K562 (cell line): ENCODE measurements at regions not wholly inside any gene's neighbourhood (a gene's known extent, or its start where the extent isn't known, plus 50 kb on each side); places are given as distances from the start of the nearest gene placed in this dataset.

ENCODE experiments used
- ATAC-seq: fragments of 200-7000 bp; cut with Tn5 transposase; 3 replicates; pipeline ENCODE4 v1.9.1; 2020; ENCODE audit warnings: moderate library complexity
- BruUV-seq: library from RNA; stranded (reverse); fragments of 400-500 nt; replicated peaks from 2 replicates; lab custom pipeline; 2021; lab: Mats Ljungman, UMichigan
- CTCF ChIA-PET: fragments of 300-600 bp; formaldehyde crosslinking; extraction: SDS; loops from one replicate; lab custom pipeline; 2021; ENCODE audit warnings: low intra/inter-chr PET ratio; lab: Yijun Ruan, JAX
- POLR2A ChIA-PET: fragments of 300-600, 350-650 bp; sonication (Branson Sonifier 250); formaldehyde crosslinking; extraction: SDS; loops from one replicate; lab custom pipeline; 2021; ENCODE audit warnings: antibody characterized with exemption, inconsistent platforms; lab: Yijun Ruan, JAX
- DNase-seq, 4 experiments: peaks; one replicate each; pipeline versions ENCODE4 v3.0.0 to v3.0.0-alpha.2; 2011 to 2018; ENCODE audit warnings: low spot score in 3 of 4, mixed read lengths in 3 of 4; ENCODE audit errors: extremely low read depth in 1 of 4
- FAIRE-seq: peaks from 2 replicates; lab custom pipeline; 2011; peaks lifted over from hg19 to GRCh38; lab: Jason Lieb, UNC
- H2AFZ ChIP-seq: 2 replicates; pipeline ENCODE4 v1.6.0; 2011; ENCODE audit warnings: low read depth, low read length, control low read depth, inconsistent platforms
- H3K27ac ChIP-seq: fragments of 200-600 bp; 3 replicates; pipeline ENCODE4 v1.8.0; 2011; ENCODE audit warnings: low read depth, mild to moderate bottlenecking, control low read depth, inconsistent platforms, low read length, moderate library complexity, mixed read lengths; ENCODE audit errors: extremely low read depth
- H3K27me3 ChIP-seq, 2 experiments: fragments of 300-600 bp in 1 of 2; 2 replicates in 1 of 2; 3 replicates in 1 of 2; pipeline versions ENCODE4 v1.6.0 to v1.8.0; 2011; ENCODE audit warnings: inconsistent platforms in 2 of 2, low read length in 2 of 2, mild to moderate bottlenecking in 1 of 2, mixed read lengths in 1 of 2, moderate library complexity in 1 of 2; ENCODE audit not compliant: control insufficient read depth in 2 of 2, insufficient read depth in 2 of 2
- H3K36me3 ChIP-seq: fragments of 300-600 bp; 3 replicates; pipeline ENCODE4 v1.8.0; 2011; ENCODE audit warnings: mild to moderate bottlenecking, low read length, inconsistent platforms; ENCODE audit not compliant: control insufficient read depth, insufficient read depth
- H3K4me1 ChIP-seq, 2 experiments: fragments of 200-600 bp in 1 of 2; replicated peaks in 1 of 2; 2 replicates in 1 of 2; 3 replicates in 1 of 2; pipeline versions ENCODE4 v1.5.1 to v1.8.0; 2011; ENCODE audit warnings: inconsistent platforms in 2 of 2, low read length in 2 of 2, mild to moderate bottlenecking in 1 of 2, mixed read lengths in 1 of 2, moderate library complexity in 1 of 2; ENCODE audit not compliant: control insufficient read depth in 2 of 2, insufficient read depth in 2 of 2
- H3K4me2 ChIP-seq: 2 replicates; pipeline ENCODE4 v1.6.1; 2011; ENCODE audit warnings: low read length, control low read depth, inconsistent platforms, mixed read lengths; ENCODE audit not compliant: insufficient read depth
- H3K4me3 ChIP-seq: fragments of 200-600 bp; sonication (generic), shearing (Covaris generic); 2 replicates; pipeline ENCODE4 v1.5.1; 2016; ENCODE audit warnings: control low read depth, inconsistent platforms
- H3K79me2 ChIP-seq: fragments of 200-600 bp; 3 replicates; pipeline ENCODE4 v1.8.0; 2011; ENCODE audit warnings: low read length, inconsistent platforms; ENCODE audit not compliant: control insufficient read depth, insufficient read depth
- H3K9ac ChIP-seq, 2 experiments: 2 replicates each; pipeline versions ENCODE4 v1.6.0 to v1.6.1; 2011; ENCODE audit warnings: low read depth in 2 of 2, low read length in 2 of 2, control low read depth in 1 of 2, inconsistent platforms in 1 of 2, mild to moderate bottlenecking in 1 of 2, mixed read lengths in 1 of 2; ENCODE audit not compliant: insufficient read depth in 1 of 2
- H3K9me1 ChIP-seq: one replicate; pipeline ENCODE4 v1.6.0; 2011; ENCODE audit warnings: inconsistent platforms, mild to moderate bottlenecking, low read length, moderate library complexity; ENCODE audit not compliant: control insufficient read depth, insufficient read depth
- H3K9me3 ChIP-seq: replicated peaks from 2 replicates; pipeline ENCODE4 v1.5.1; 2011; ENCODE audit warnings: low read depth, low read length, inconsistent platforms; ENCODE audit not compliant: control insufficient read depth, insufficient read depth
- H4K20me1 ChIP-seq: replicated peaks from 2 replicates; pipeline ENCODE4 v1.6.1; 2011; ENCODE audit warnings: low read length, inconsistent platforms, mixed read lengths; ENCODE audit not compliant: control insufficient read depth, insufficient read depth
- ATF6 ChIP-seq: sonication (generic); formaldehyde crosslinking; IDR thresholded peaks from 2 replicates; pipeline ENCODE4 v1.4.0; 2020; ENCODE audit warnings: mild to moderate bottlenecking, missing genetic modification reagents
- LARP7 ChIP-seq: fragments of 450-650 bp; IDR thresholded peaks from 2 replicates; pipeline ENCODE4 v1.6.1; 2016
- NR1H2 ChIP-seq: sonication (generic); formaldehyde crosslinking; IDR thresholded peaks from 2 replicates; pipeline ENCODE4 v1.4.0; 2020; ENCODE audit warnings: mild to moderate bottlenecking, missing genetic modification reagents
- POLR3A ChIP-seq: IDR thresholded peaks from 2 replicates; pipeline ENCODE4 v1.6.1; 2011; ENCODE audit warnings: borderline replicate concordance, mild to moderate bottlenecking, moderate library complexity; ENCODE audit not compliant: insufficient read length, insufficient read depth; ENCODE audit errors: extremely low read depth
- RBFOX2 ChIP-seq: fragments of 200-400 bp; formaldehyde crosslinking; IDR thresholded peaks from 2 replicates; pipeline ENCODE4 v1.6.1; 2017; ENCODE audit warnings: low read depth, mild to moderate bottlenecking, low read length, moderate library complexity
- THRAP3 ChIP-seq: fragments of 450-650 bp; IDR thresholded peaks from 2 replicates; pipeline ENCODE4 v1.6.1; 2016; ENCODE audit warnings: mild to moderate bottlenecking, inconsistent platforms, borderline replicate concordance
- TRIM25 ChIP-seq: fragments of 450-650 bp; IDR thresholded peaks from 2 replicates; pipeline ENCODE4 v1.7.0; 2016; ENCODE audit warnings: borderline replicate concordance
- ZNF592 ChIP-seq: fragments of 450-650 bp; IDR thresholded peaks from 2 replicates; pipeline ENCODE4 v1.6.1; 2017; ENCODE audit warnings: antibody characterized with exemption, mild to moderate bottlenecking
- ZNF695 ChIP-seq: fragments of 450-650 bp; formaldehyde crosslinking; IDR thresholded peaks from 2 replicates; pipeline ENCODE4 v1.4.0; 2020; ENCODE audit warnings: mild to moderate bottlenecking, moderate library complexity
- ZZZ3 ChIP-seq: fragments of 450-650 bp; IDR thresholded peaks from 2 replicates; pipeline ENCODE4 v1.6.1; 2016; ENCODE audit warnings: antibody characterized with exemption, mild to moderate bottlenecking, moderate library complexity
- WGBS: fragments of 100-300 bp; shearing (Covaris generic); methylation state at CpG from one replicate; pipeline ENCODE4 v1.1.6; 2016; ENCODE audit warnings: low coverage, mixed read lengths; ENCODE audit not compliant: insufficient coverage; ENCODE audit errors: missing lambda C conversion rate; 5-methylcytosine and 5-hydroxymethylcytosine counted together
- in situ Hi-C: fragments of 300-500 bp; cut with MboI; formaldehyde crosslinking; loops from 4 replicates; pipeline ENCODE4 v1.15.0; 2018; ENCODE audit warnings: inconsistent platforms, mixed read lengths
- intact Hi-C: fragments of 100-400 bp; cut with micrococcal nuclease; formaldehyde crosslinking; loops from 2 replicates; pipeline ENCODE4 v1.14.2; 2022
- TF ChIP-seq, protein P1 (sequence below): IDR thresholded peaks from 3 replicates; pipeline ENCODE4 v1.6.1; 2011; ENCODE audit warnings: borderline replicate concordance, mild to moderate bottlenecking; ENCODE audit not compliant: insufficient read length, insufficient read depth

- BruUV-seq, result no TSS peak
- 26% methylated on average over 7 of the region's 7 CpGs for WGBS
- no peak overlapping the region for H2AFZ ChIP-seq
These were observed 93.7 kb upstream of the FUT8 start for GRCh38 chr14:65318636-65319506.

More at GRCh38 chr14:65318636-65319506, 93.7 kb upstream of the FUT8 start:
- H3K4me3 ChIP-seq, result no peak overlapping the region
- no peak for TF ChIP-seq THRAP3
- no peak for TF ChIP-seq TRIM25
- TF ChIP-seq, protein P1, sequence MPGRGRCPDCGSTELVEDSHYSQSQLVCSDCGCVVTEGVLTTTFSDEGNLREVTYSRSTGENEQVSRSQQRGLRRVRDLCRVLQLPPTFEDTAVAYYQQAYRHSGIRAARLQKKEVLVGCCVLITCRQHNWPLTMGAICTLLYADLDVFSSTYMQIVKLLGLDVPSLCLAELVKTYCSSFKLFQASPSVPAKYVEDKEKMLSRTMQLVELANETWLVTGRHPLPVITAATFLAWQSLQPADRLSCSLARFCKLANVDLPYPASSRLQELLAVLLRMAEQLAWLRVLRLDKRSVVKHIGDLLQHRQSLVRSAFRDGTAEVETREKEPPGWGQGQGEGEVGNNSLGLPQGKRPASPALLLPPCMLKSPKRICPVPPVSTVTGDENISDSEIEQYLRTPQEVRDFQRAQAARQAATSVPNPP, result no peak
- no peak for TF ChIP-seq POLR3A
- no peak for TF ChIP-seq RBFOX2
- TF ChIP-seq ZNF695 (CRISPR knock-in tag), result no peak
- no peak for TF ChIP-seq ZNF592
- no peak for TF ChIP-seq ZZZ3
- TF ChIP-seq NR1H2 (CRISPR knock-in tag), result no peak
- no peak for TF ChIP-seq ATF6 (CRISPR knock-in tag)
- TF ChIP-seq LARP7, result no peak
- in situ Hi-C loops (no loop called here), intact Hi-C loops (no loop called here)
- H4K20me1 ChIP-seq, result no peaks in the 10 kb centered on the region
- H3K36me3 ChIP-seq, result no peaks in the 10 kb centered on the region
- H3K79me2 ChIP-seq, result no peaks in the 10 kb centered on the region
- H3K4me2 ChIP-seq, result no peak overlapping the region
- no peaks in the 10 kb centered on the region; the same call in 1 of the 2 replicates for H3K9me3 ChIP-seq
- POLR2A ChIA-PET, result interaction anchor here (0.6 kb wide), 2 partner anchors 12 to 23 kb away, joined by 4 to 5 read pairs; no protein-coding TSS in a partner anchor
- H3K27me3 ChIP-seq, result peaks cover 0 to under 1% of the 10 kb centered on the region in 2 experiments; a peak in 1 of 5 replicates
- CTCF ChIA-PET, result no interaction called here
- no peaks in the 10 kb centered on the region for H3K9me1 ChIP-seq
- no peak for DNase-seq
- FAIRE-seq, result no peak
- peaks cover 0 to 4% of the 10 kb centered on the region in 2 experiments; a peak in 2 of 5 replicates for H3K4me1 ChIP-seq
- no peak overlapping the region for H3K27ac ChIP-seq
- H3K9ac ChIP-seq, result no peak overlapping the region
- ATAC-seq, result no peak
